HFF-Myc (cell line): ENCODE measurements at regions not wholly inside any gene's neighbourhood (a gene's known extent, or its start where the extent isn't known, plus 50 kb on each side); places are given as distances from the start of the nearest gene placed in this dataset.
"Not testable (repeated sequence)": the region's sequence is repeated elsewhere in the genome, so short reads cannot be mapped to it uniquely, and the experiment has no call there.

ENCODE experiments used
- DNase-seq: peaks from one replicate; pipeline ENCODE4 v3.0.0-alpha.2; 2011; ENCODE audit warnings: low read depth; ENCODE audit errors: extremely low read depth
- H3K4me3 ChIP-seq: replicated peaks from 2 replicates; pipeline ENCODE4 v1.5.1; 2011; ENCODE audit warnings: low read depth, mild to moderate bottlenecking, control low read depth, low read length
- TF ChIP-seq, protein P1 (sequence below): IDR thresholded peaks from 2 replicates; pipeline ENCODE4 v1.5.1; 2012; ENCODE audit warnings: mild to moderate bottlenecking, low read depth, low read length, control low read depth; ENCODE audit errors: missing control alignments

DNA sequence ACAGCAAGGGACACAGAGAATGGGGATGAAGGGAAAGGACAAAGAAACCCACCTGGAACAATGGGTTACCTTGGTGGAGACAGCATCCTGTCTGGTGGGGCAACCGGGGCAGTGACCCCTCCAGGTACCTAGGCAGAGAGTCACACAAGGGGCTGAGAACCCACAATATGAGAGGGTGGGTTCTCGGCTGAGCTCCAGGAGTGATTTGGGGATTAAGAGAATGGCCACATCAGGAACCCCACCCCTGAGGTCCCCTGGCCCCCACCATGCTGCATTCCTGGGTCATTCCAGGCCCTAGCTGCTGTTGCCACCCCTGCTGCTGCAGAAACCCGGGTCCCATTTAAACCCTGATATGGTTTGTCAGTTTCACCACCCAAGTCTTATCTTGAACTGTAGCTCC is 172.3 kb downstream of the RTP5 start:
- no peak overlapping the region for H3K4me3 ChIP-seq
- TF ChIP-seq, protein P1, sequence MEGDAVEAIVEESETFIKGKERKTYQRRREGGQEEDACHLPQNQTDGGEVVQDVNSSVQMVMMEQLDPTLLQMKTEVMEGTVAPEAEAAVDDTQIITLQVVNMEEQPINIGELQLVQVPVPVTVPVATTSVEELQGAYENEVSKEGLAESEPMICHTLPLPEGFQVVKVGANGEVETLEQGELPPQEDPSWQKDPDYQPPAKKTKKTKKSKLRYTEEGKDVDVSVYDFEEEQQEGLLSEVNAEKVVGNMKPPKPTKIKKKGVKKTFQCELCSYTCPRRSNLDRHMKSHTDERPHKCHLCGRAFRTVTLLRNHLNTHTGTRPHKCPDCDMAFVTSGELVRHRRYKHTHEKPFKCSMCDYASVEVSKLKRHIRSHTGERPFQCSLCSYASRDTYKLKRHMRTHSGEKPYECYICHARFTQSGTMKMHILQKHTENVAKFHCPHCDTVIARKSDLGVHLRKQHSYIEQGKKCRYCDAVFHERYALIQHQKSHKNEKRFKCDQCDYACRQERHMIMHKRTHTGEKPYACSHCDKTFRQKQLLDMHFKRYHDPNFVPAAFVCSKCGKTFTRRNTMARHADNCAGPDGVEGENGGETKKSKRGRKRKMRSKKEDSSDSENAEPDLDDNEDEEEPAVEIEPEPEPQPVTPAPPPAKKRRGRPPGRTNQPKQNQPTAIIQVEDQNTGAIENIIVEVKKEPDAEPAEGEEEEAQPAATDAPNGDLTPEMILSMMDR: no peak
- DNase-seq: no peak

DNA sequence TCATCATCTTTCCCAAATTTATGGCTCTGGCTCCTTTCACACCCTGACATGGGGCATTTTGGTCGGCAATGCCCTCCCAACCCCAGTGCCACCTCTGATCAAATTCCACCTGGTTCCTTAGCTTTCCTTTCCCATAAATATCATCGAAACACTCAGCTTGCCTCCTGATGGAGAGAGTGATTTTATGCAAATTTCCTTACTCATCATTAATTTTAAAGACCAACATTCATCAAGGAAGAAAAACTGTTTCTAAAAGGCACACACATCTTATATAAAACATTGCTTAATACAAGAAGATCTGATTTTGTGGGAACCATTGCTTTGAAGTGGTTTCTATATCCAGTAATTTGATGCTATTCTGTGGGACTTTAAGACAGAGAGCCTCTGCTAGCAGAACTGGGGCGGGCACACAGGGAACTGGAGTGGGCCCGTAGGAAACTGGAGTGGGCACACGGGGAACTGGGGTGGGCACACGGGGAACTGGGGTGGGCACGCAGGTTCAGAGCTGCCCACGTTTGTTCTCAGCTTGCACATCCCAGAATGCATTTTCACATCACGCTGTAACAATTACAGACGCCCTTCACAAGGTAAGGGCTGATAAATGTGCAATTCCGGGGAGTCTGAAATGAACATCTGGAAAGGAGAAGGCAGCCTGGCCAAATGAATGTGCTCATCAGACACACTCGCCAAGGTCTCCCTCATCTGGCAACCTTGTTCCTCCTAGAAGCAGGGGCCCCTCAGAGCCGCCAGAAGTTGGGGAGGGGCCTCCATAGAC is 174.2 kb downstream of the RTP5 start:
- no peak for DNase-seq
- H3K4me3 ChIP-seq: no peak overlapping the region
- TF ChIP-seq, protein P1: no peak

DNA sequence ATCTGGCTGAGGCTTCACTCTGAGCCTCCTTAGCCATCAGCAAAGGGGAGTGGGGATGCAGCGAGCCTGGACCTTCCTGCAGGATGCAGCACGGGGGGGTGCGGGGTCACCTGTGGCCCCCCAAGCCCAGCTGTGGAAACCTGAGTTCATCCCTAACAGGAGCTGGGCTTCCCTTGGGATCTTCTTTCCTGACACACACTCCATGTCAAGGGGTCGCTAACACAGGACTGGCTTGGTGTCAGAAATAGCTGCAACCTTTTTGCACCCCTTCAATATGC is 174.7 kb downstream of the RTP5 start:
- no peak for DNase-seq
- TF ChIP-seq, protein P1: no peak
- no peak overlapping the region for H3K4me3 ChIP-seq

DNA sequence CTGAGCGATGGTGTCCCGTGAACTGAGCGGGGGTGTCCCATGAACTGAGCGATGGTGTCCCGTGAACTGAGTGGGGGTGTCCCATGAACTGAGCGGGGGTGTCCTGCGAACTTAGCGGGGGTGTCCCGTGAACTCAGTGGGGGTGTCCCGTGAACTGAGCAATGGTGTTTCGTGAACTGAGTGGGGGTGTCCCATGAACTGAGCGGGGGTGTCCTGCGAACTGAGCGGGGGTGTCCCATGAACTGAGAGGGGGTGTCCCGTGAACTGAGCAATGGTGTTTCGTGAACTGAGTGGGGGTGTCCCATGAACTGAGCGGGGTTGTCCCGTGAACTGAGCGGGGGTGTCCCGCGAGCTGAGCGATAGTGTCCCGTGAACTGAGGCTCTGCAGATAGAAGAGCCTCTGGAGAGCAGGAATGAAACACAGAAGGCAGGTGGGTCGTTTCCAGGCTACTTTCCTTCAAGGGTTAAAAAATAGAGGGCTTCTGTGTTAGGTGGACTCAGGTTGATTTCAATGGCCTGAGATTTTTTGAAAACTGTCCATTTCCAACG is 176.1 kb downstream of the RTP5 start:
- DNase-seq, H3K4me3 ChIP-seq: not testable (repeated sequence)

DNA sequence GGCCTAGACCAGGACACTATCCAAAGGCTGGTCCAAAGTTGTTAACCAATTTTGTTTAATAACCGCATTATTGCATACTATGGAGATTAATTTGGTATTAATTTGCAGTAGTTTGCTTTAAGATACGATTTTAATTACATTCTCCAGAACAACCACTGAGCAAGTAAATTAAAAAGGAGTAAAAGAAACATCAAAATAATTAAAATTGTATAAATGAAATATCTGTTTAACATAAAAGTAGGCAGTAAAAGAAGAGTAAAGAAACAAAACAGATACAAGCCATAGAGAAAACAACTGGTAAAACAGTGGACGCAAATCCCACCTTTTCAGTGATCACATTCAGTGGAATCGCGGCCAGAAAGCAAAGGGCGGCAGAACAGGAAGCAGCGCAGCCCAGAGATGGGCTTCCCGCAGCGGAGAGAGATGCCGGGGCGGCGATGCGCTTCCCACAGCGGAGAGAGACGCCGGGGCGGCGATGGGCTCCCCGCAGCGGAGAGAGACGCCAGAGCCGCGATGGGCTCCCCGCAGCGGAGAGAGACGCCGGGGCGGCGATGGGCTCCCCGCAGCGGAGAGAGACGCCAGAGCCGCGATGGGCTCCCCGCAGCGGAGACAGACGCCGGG is 176.8 kb downstream of the RTP5 start:
- DNase-seq: no peak
- TF ChIP-seq, protein P1: no peak
- H3K4me3 ChIP-seq: no peak overlapping the region

DNA sequence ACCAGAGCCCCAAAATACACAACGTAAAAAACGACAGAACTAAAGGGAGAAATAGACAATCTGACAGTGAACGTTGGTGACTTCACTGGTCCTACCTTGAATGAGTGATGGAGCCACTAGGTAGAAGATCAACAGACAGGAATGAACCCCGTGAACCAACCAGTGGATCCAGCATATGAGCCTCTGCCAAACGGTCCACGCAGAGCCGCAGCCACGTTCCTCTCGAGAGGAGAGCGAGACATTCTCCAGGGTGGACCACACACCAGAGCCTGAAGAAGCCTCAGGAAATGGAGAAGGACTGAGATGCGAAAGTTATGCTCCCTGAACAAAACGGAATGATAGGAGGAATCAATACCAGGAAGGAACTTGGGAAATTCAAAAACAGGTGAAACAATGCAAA is 178.4 kb downstream of the RTP5 start:
- TF ChIP-seq, protein P1: no peak
- no peak overlapping the region for H3K4me3 ChIP-seq
- no peak for DNase-seq

DNA sequence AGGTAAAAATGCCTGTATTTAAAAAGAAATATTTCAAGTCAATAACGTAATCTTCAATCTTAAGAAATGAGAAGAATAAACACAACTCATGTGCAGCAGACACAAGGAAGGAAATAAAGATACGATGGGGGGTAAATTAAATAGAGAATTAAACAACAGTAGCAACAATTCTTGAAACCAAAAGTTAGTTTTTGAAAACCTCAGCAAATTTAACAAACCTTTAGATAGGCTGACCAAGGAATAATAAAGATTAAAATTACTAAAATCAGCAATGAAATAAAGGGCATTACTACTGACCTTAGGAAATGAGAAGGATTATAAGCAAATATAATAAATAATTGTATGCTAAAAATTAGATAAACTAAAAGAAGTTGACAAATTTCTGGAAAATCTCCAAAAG is 178.9 kb downstream of the RTP5 start:
- no peak overlapping the region for H3K4me3 ChIP-seq
- TF ChIP-seq, protein P1: no peak
- DNase-seq: no peak

DNA sequence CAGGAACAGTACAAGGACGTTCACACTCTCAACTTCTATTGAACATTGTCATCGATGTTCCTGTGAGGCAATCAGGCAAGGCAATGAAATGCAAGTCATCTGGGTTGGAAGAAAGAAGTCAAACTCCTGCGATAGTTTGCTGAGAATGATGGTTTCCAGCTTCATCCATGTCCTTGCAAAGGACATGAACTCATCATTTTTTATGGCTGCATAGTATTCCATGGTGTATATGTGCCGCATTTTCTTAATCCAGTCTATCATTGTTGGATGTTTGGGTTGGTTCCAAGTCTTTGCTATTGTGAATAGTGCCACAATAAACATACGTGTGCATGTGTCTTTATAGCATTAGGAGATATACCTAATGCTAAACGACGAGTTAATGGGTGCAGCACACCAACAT is 180.0 kb downstream of the RTP5 start:
- not testable (repeated sequence) for H3K4me3 ChIP-seq, DNase-seq
